ENCODE measurements at regions not wholly inside any gene's neighbourhood (a gene's known extent, or its start where the extent isn't known, plus 50 kb on each side); places are given as distances from the start of the nearest gene placed in this dataset.

- DNase-seq (ENCODE audit: low spot score) (no peak), ATAC-seq (ENCODE audit: low FRiP score) (no peak)
These were observed 198.1 kb downstream of the C9orf50 start for GRCh38 chr9:129422843-129423192.

GRCh38 chr9:129422032-129422842, 198.7 kb downstream of the C9orf50 start:
- no peak for TF ChIP-seq CTCF (IDR thresholded peaks at IDR 0.05)
- ATAC-seq (ENCODE audit: low FRiP score) = no peak
- DNase-seq (ENCODE audit: low spot score) = no peak

More at GRCh38 chr9:129422843-129423192, 198.1 kb downstream of the C9orf50 start:
- no peak for TF ChIP-seq CTCF (IDR thresholded peaks at IDR 0.05)

- TF ChIP-seq CTCF (IDR thresholded peaks at IDR 0.05) = no peak
- ATAC-seq (ENCODE audit: low FRiP score) (no peak), DNase-seq (ENCODE audit: low spot score) (no peak)
These were observed 199.5 kb downstream of the C9orf50 start for GRCh38 chr9:129421371-129421770.

GRCh38 chr9:129420721-129421120, 200.2 kb downstream of the C9orf50 start:
- DNase-seq (ENCODE audit: low spot score) (no peak), ATAC-seq (ENCODE audit: low FRiP score) (no peak)
- no peak for TF ChIP-seq CTCF (IDR thresholded peaks at IDR 0.05)

GRCh38 chr9:129419382-129419899, 201.5 kb downstream of the C9orf50 start:
- DNase-seq (ENCODE audit: low spot score) = no peak
- TF ChIP-seq CTCF (IDR thresholded peaks at IDR 0.05) = no peak
- ATAC-seq (ENCODE audit: low FRiP score) = no peak

- DNase-seq (ENCODE audit: low spot score) = no peak
- TF ChIP-seq CTCF (IDR thresholded peaks at IDR 0.05) = no peak
- ATAC-seq (ENCODE audit: low FRiP score) = no peak
These were observed 202.4 kb downstream of the C9orf50 start for GRCh38 chr9:129418451-129418850.
